Vagina (tissue), 2 donors: ENCODE measurements at regions not wholly inside any gene's neighbourhood (a gene's known extent, or its start where the extent isn't known, plus 50 kb on each side); places are given as distances from the start of the nearest gene placed in this dataset.

ENCODE experiments used
- DNase-seq, 2 donors: peaks; one replicate each; pipeline ENCODE4 v3.0.0-alpha.2; 2017; ENCODE audit errors: extremely low spot score in 2 of 2
- H3K27ac ChIP-seq: fragments of 200-600 bp; sonication (generic); one replicate; pipeline ENCODE4 v1.5.1; 2019
- H3K27me3 ChIP-seq: fragments of 200-600 bp; sonication (generic); one replicate; pipeline ENCODE4 v1.5.1; 2019
- H3K36me3 ChIP-seq, 2 donors: fragments of 200-600 bp; sonication (generic); one replicate each; pipeline ENCODE4 v1.5.1; 2017 to 2019
- H3K4me1 ChIP-seq: fragments of 200-600 bp; sonication (generic); one replicate; pipeline ENCODE4 v1.5.1; 2019
- H3K4me3 ChIP-seq, 2 donors: fragments of 200-600 bp; sonication (generic); 1 replicate in 1 of 2; 2 replicates in 1 of 2; pipeline ENCODE4 v1.5.1; 2016 to 2019
- H3K9me3 ChIP-seq: fragments of 200-600 bp; sonication (generic); one replicate; pipeline ENCODE4 v1.5.1; 2019
- POLR2A ChIP-seq, 2 donors: fragments of 450-650 bp; IDR thresholded peaks; one replicate each; pipeline ENCODE4 v1.6.1; 2017; ENCODE audit warnings: antibody characterized with exemption in 2 of 2, mild to moderate bottlenecking in 2 of 2, moderate library complexity in 2 of 2
- POLR2AphosphoS5 ChIP-seq, 2 donors: sonication (generic); formaldehyde crosslinking; IDR thresholded peaks; one replicate each; pipeline ENCODE4 v1.9.0; 2017; ENCODE audit warnings: antibody characterized with exemption in 2 of 2, mild to moderate bottlenecking in 2 of 2, low read depth in 1 of 2; ENCODE audit not compliant: insufficient read depth in 1 of 2
- intact Hi-C: fragments of 100-400 bp; cut with DNase I; formaldehyde crosslinking; loops from one replicate; pipeline ENCODE4 v1.15.1; 2023
- TF ChIP-seq, protein P1 (sequence below), 3 experiments: fragments of 450-650 bp in 2 of 3; fragments of 200-600 bp in 1 of 3; sonication (generic) in 1 of 3; IDR thresholded peaks; one replicate each; pipeline ENCODE4 v1.5.1; 2017 to 2019; ENCODE audit warnings: antibody characterized with exemption in 3 of 3, mild to moderate bottlenecking in 2 of 3, moderate library complexity in 2 of 3

DNA sequence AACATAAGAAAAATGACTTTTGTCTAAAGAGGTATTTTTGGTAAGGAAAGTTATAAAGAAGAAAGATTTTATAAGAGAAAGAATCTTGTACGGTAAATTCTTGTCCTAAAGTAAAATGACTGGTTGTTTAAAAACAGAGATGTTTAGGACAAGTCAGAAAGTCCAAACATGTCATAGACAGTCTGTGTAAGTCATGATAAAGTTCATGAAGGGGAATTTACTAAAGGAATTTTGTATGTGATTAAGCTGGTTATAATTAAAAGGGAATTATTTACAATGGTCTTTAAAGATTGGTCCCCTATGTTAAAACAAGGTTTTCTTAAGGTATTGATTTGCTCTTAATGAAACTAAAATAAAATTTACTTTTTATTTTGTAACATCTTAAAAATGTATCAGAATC lies 269.4 kb upstream of the CCDC196 start:
- Histone ChIP-seq H3K9me3 (no peaks in the 10 kb centered on the region), H3K27me3 (no peaks in the 10 kb centered on the region), H3K4me3 (no peak overlapping the region), H3K4me1 (no peaks in the 10 kb centered on the region), H3K27ac (no peak overlapping the region), H3K36me3 (no peaks in the 10 kb centered on the region)
- no peak for TF ChIP-seq POLR2AphosphoS5 (IDR thresholded peaks at IDR 0.05; ENCODE audit: insufficient read depth in 1 of 2, low read depth in 1 of 2)
- intact Hi-C loops, result no loop called here
- no peak for DNase-seq

DNA sequence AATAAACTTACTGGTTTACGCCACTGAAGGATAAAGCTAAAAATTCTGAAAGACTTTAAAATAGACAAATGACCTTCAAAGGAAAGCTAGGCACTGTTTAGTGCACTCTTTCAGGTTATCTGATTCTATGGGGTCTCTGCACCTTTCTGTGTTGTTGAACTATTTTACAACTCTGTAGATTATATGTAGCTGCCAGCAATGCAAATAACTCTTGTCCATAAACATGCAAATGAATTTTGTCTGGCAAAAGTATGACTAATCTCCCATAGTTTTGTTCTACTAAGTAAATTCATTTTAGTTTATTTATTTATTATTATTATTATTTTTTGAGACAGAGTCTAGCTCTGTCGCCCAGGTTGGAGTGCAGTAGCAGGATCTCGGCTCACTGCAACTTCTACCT lies 266.3 kb upstream of the CCDC196 start:
- H3K27me3 ChIP-seq, result no peaks in the 10 kb centered on the region
- H3K9me3 ChIP-seq, result no peaks in the 10 kb centered on the region
- TF ChIP-seq POLR2A (IDR thresholded peaks at IDR 0.05) (no peak), POLR2AphosphoS5 (IDR thresholded peaks at IDR 0.05; ENCODE audit: insufficient read depth in 1 of 2, low read depth in 1 of 2) (no peak)
- TF ChIP-seq, protein P1, sequence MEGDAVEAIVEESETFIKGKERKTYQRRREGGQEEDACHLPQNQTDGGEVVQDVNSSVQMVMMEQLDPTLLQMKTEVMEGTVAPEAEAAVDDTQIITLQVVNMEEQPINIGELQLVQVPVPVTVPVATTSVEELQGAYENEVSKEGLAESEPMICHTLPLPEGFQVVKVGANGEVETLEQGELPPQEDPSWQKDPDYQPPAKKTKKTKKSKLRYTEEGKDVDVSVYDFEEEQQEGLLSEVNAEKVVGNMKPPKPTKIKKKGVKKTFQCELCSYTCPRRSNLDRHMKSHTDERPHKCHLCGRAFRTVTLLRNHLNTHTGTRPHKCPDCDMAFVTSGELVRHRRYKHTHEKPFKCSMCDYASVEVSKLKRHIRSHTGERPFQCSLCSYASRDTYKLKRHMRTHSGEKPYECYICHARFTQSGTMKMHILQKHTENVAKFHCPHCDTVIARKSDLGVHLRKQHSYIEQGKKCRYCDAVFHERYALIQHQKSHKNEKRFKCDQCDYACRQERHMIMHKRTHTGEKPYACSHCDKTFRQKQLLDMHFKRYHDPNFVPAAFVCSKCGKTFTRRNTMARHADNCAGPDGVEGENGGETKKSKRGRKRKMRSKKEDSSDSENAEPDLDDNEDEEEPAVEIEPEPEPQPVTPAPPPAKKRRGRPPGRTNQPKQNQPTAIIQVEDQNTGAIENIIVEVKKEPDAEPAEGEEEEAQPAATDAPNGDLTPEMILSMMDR (IDR thresholded peaks at IDR 0.05), result no peak
- H3K4me3 ChIP-seq, result no peak overlapping the region
- H3K27ac ChIP-seq, result no peak overlapping the region
- no peaks in the 10 kb centered on the region for H3K36me3 ChIP-seq
- DNase-seq, result no peak
- H3K4me1 ChIP-seq, result no peaks in the 10 kb centered on the region
- intact Hi-C loops, result no loop called here

DNA sequence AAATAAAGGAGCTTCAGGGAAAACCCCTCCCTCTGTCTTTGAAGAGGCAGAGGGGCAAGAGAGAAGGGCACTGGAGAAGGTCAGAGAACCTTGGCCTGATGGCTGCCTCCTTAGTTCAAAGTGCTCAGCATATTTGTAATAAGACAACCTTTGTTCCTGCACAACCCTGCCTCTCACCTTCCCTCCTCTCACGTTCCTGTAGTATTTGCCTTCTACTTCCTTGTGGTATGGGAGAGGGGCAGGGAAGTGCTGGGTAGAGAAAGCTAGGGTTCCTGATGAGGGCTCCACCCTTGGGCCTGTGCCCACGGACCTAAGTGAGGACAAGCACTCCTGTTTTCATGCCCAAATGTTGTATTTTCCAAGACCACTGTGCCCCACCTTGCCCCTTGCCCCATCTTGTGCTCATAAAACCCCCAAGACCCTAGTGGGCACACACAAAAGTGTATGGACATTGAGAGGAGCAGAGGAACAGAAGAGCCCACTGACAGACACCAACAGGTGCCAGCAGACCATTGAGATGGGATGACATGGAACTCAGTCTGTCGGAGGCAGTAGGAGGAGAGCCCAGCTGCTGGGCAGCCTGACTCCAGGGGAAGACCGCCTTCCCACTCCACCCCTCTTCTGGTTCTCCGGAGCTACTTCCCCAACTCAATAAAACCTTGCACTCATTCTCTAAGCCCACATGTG lies 261.5 kb upstream of the CCDC196 start:
- Histone ChIP-seq H3K36me3 (no peaks in the 10 kb centered on the region), H3K9me3 (no peaks in the 10 kb centered on the region), H3K27ac (no peak overlapping the region), H3K4me1 (no peaks in the 10 kb centered on the region), H3K27me3 (no peaks in the 10 kb centered on the region), H3K4me3 (no peak overlapping the region)
- DNase-seq, result no peak
- intact Hi-C loops, result no loop called here
- TF ChIP-seq POLR2AphosphoS5 (IDR thresholded peaks at IDR 0.05; ENCODE audit: insufficient read depth in 1 of 2, low read depth in 1 of 2) (no peak), POLR2A (IDR thresholded peaks at IDR 0.05) (no peak)
- TF ChIP-seq, protein P1 (IDR thresholded peaks at IDR 0.05), result no peak

DNA sequence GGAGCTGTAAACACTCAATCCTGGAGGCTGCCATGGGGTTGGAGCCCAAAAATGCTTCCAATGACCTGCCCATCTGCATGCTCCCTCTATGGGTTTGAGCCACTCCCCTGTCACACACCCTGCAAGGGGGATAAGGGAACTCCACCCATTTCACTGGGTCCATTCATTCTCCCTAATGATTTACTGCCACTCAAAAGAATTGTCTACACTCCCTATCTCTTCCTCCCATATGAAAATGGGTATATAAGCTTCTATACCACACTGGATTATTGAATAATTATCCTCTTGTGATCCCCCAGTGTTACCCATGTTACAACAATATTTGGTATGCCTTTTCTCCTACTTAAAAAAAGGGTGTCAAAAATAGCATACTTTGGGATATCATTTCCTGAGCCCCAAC lies 260.8 kb upstream of the CCDC196 start:
- intact Hi-C loops, result no loop called here
- no peak for DNase-seq
- H3K4me3 ChIP-seq, result no peak overlapping the region
- H3K27ac ChIP-seq, result no peak overlapping the region
- H3K9me3 ChIP-seq, result no peaks in the 10 kb centered on the region
- H3K36me3 ChIP-seq, result no peaks in the 10 kb centered on the region
- H3K4me1 ChIP-seq, result no peaks in the 10 kb centered on the region
- TF ChIP-seq, protein P1 (IDR thresholded peaks at IDR 0.05), result no peak
- TF ChIP-seq POLR2A (IDR thresholded peaks at IDR 0.05), result no peak
- no peak for TF ChIP-seq POLR2AphosphoS5 (IDR thresholded peaks at IDR 0.05; ENCODE audit: insufficient read depth in 1 of 2, low read depth in 1 of 2)
- no peaks in the 10 kb centered on the region for H3K27me3 ChIP-seq

DNA sequence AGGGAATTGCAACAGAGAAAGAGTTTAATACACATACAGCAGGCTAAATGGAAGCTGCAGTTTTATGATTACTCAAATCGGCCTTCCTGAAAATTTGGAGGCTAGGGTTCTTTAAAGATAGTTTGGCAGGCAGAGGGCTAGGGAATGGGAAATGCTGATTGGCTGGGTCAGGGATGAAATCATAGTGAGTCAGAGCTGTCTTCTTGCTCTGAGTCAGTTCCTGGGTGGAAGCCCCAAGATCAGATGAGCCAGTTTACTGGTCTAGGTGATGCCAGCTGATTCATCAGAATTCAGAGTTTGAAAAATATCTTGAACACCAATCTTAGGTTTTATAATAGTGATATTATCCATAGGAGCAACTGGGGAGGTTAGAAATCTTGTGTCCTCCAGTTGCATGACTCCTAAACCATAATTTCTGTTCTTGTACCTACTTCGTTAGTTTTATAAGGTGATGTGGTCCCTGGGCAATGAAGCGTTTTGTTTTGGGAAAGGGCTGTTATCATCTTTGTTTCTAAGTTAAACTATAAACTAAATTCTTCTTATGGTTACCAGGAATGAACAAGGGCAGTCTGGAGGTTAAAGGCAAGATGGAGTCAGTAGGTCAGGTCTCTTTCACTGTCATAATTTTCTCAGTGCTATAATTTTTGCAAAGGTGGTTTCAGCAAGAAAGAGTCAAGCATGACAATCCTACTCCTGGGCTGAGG lies 257.8 kb upstream of the CCDC196 start:
- no peak overlapping the region for H3K27ac ChIP-seq
- TF ChIP-seq, protein P1 (IDR thresholded peaks at IDR 0.05), result no peak
- TF ChIP-seq POLR2AphosphoS5 (IDR thresholded peaks at IDR 0.05; ENCODE audit: insufficient read depth in 1 of 2, low read depth in 1 of 2) (no peak), POLR2A (IDR thresholded peaks at IDR 0.05) (no peak)
- no peaks in the 10 kb centered on the region for H3K36me3 ChIP-seq
- H3K9me3 ChIP-seq, result no peaks in the 10 kb centered on the region
- no peak for DNase-seq
- H3K4me3 ChIP-seq, result no peak overlapping the region
- no peaks in the 10 kb centered on the region for H3K27me3 ChIP-seq
- intact Hi-C loops, result no loop called here
- H3K4me1 ChIP-seq, result no peaks in the 10 kb centered on the region
